HG03460 (cell line): ENCODE measurements at regions not wholly inside any gene's neighbourhood (a gene's known extent, or its start where the extent isn't known, plus 50 kb on each side); places are given as distances from the start of the nearest gene placed in this dataset.
"Not testable (repeated sequence)": the region's sequence is repeated elsewhere in the genome, so short reads cannot be mapped to it uniquely, and the experiment has no call there.

Experiments used
- ATAC-seq: cut with Tn5 transposase; IDR thresholded peaks from one replicate; pipeline ENCODE4 v1.9.1; 2021; ENCODE audit not compliant: unreplicated experiment

GRCh38 chr1:29632806-29633615, 396.7 kb downstream of the PTPRU start:
- ATAC-seq, result no peak

- no peak for ATAC-seq
Measured at GRCh38 chr1:29631836-29632805, 395.8 kb downstream of the PTPRU start.

GRCh38 chr1:29631361-29631760, 395.0 kb downstream of the PTPRU start:
- no peak for ATAC-seq

GRCh38 chr1:29630756-29631155, 394.4 kb downstream of the PTPRU start:
- no peak for ATAC-seq

GRCh38 chr1:29629814-29630516, 393.6 kb downstream of the PTPRU start:
- no peak for ATAC-seq

- ATAC-seq, result no peak
Measured at GRCh38 chr1:29629401-29629800, 393.1 kb downstream of the PTPRU start.

GRCh38 chr1:29628190-29628589, 391.9 kb downstream of the PTPRU start:
- no peak for ATAC-seq

- no peak for ATAC-seq
Measured at GRCh38 chr1:29626726-29627125, 390.4 kb downstream of the PTPRU start.

GRCh38 chr1:29626066-29626465, 389.7 kb downstream of the PTPRU start:
- no peak for ATAC-seq

- no peak for ATAC-seq
Measured at GRCh38 chr1:29625084-29625420, 388.7 kb downstream of the PTPRU start.

- ATAC-seq, result no peak
Measured at GRCh38 chr1:29624320-29625083, 388.2 kb downstream of the PTPRU start.

- ATAC-seq, result no peak
Measured at GRCh38 chr1:29623501-29623900, 387.2 kb downstream of the PTPRU start.

- no peak for ATAC-seq
Measured at GRCh38 chr1:29621826-29622435, 385.6 kb downstream of the PTPRU start.

GRCh38 chr1:29620631-29621030, 384.3 kb downstream of the PTPRU start:
- no peak for ATAC-seq

GRCh38 chr1:29607236-29607635, 370.9 kb downstream of the PTPRU start:
- ATAC-seq, result no peak

- not testable (repeated sequence) for ATAC-seq
Measured at GRCh38 chr1:29604796-29605195, 368.5 kb downstream of the PTPRU start.

GRCh38 chr1:29603622-29604021, 367.3 kb downstream of the PTPRU start:
- no peak for ATAC-seq

GRCh38 chr1:29602203-29602602, 365.9 kb downstream of the PTPRU start:
- no peak for ATAC-seq

- ATAC-seq, result no peak
Measured at GRCh38 chr1:29601021-29601420, 364.7 kb downstream of the PTPRU start.

- ATAC-seq, result no peak
Measured at GRCh38 chr1:29599826-29600225, 363.5 kb downstream of the PTPRU start.
